H1 (cell line): ENCODE measurements at regions not wholly inside any gene's neighbourhood (a gene's known extent, or its start where the extent isn't known, plus 50 kb on each side); places are given as distances from the start of the nearest gene placed in this dataset.

ENCODE experiments used
- CTCF ChIA-PET: fragments of 300-600 bp; sonication (Branson Sonifier 250); formaldehyde crosslinking; loops from one replicate; lab custom pipeline; 2021; ENCODE audit not compliant: partially characterized antibody; lab: Charles Lee
- POLR2A ChIA-PET: fragments of 300-600 bp; sonication (Branson Sonifier 250); formaldehyde crosslinking; loops from one replicate; lab custom pipeline; 2021; ENCODE audit warnings: inconsistent platforms; ENCODE audit not compliant: partially characterized antibody; lab: Charles Lee
- DNase-seq, 2 experiments: peaks; one replicate each; pipeline versions ENCODE4 v3.0.0 to v3.0.0-alpha.2; 2010 to 2022; ENCODE audit warnings: low spot score in 2 of 2, low read depth in 1 of 2, mixed read lengths in 1 of 2
- FAIRE-seq: peaks from 2 replicates; lab custom pipeline; 2011; peaks lifted over from hg19 to GRCh38; lab: Jason Lieb, UNC
- H2AFZ ChIP-seq: 2 replicates; pipeline ENCODE4 v1.8.1; 2012; ENCODE audit warnings: low read length, inconsistent platforms
- H2AK5ac ChIP-seq: 2 replicates; pipeline ENCODE4 v1.6.1; 2013; ENCODE audit warnings: low read depth, low read length
- H2BK120ac ChIP-seq: replicated peaks from 2 replicates; pipeline ENCODE3; 2013; ENCODE audit warnings: low read depth, low read length, inconsistent platforms
- H2BK12ac ChIP-seq: 2 replicates; pipeline ENCODE4 v1.6.1; 2013; ENCODE audit warnings: low read depth, low read length
- H2BK15ac ChIP-seq: 2 replicates; pipeline ENCODE4 v1.6.1; 2013; ENCODE audit warnings: low read length
- H2BK20ac ChIP-seq: 2 replicates; pipeline ENCODE4 v1.6.1; 2013; ENCODE audit warnings: low read length
- H2BK5ac ChIP-seq: 2 replicates; pipeline ENCODE4 v1.6.1; 2013; ENCODE audit warnings: low read depth, low read length
- H3K14ac ChIP-seq: 2 replicates; pipeline ENCODE4 v1.6.1; 2013; ENCODE audit warnings: inconsistent platforms; ENCODE audit not compliant: insufficient read length
- H3K18ac ChIP-seq: 2 replicates; pipeline ENCODE4 v1.6.1; 2013; ENCODE audit warnings: low read length; ENCODE audit errors: extremely low read depth
- H3K23ac ChIP-seq: 2 replicates; pipeline ENCODE4 v1.6.1; 2013; ENCODE audit warnings: inconsistent platforms; ENCODE audit not compliant: insufficient read length
- H3K23me2 ChIP-seq: 2 replicates; pipeline ENCODE4 v1.6.1; 2013; ENCODE audit warnings: low read depth, low read length
- H3K27ac ChIP-seq: 2 replicates; pipeline ENCODE4 v1.6.1; 2011; ENCODE audit warnings: low read depth, low read length, inconsistent platforms
- H3K27me3 ChIP-seq, 4 experiments: replicated peaks in 1 of 4; 1 replicate in 1 of 4; 2 replicates in 3 of 4; pipeline versions ENCODE4 v1.6.1 to v1.8.1; 2011 to 2013; ENCODE audit warnings: low read length in 3 of 4, mild to moderate bottlenecking in 3 of 4, inconsistent platforms in 2 of 4, mixed read lengths in 2 of 4, moderate library complexity in 1 of 4; ENCODE audit not compliant: control insufficient read depth in 3 of 4, insufficient read depth in 3 of 4; ENCODE audit errors: extremely low read depth in 1 of 4
- H3K36me3 ChIP-seq, 4 experiments: 2 replicates each; pipeline versions ENCODE4 v1.6.1 to v1.8.1; 2011 to 2013; ENCODE audit warnings: mild to moderate bottlenecking in 4 of 4, low read length in 3 of 4, moderate library complexity in 2 of 4, control low read depth in 1 of 4, inconsistent platforms in 1 of 4; ENCODE audit not compliant: insufficient read depth in 4 of 4, control insufficient read depth in 2 of 4
- H3K4ac ChIP-seq: replicated peaks from 2 replicates; pipeline ENCODE3; 2013; ENCODE audit warnings: low read length, low read depth, mixed read lengths, inconsistent platforms; ENCODE audit not compliant: insufficient read length
- H3K4me1 ChIP-seq, 4 experiments: replicated peaks in 1 of 4; 1 replicate in 1 of 4; 2 replicates in 3 of 4; pipeline versions ENCODE4 v1.6.1 to v1.8.1; 2011 to 2013; ENCODE audit warnings: low read length in 3 of 4, inconsistent platforms in 2 of 4, mixed read lengths in 1 of 4; ENCODE audit not compliant: insufficient read depth in 4 of 4, control insufficient read depth in 3 of 4
- H3K4me2 ChIP-seq, 2 experiments: 2 replicates each; pipeline versions ENCODE4 v1.6.1 to v1.8.1; 2011 to 2013; ENCODE audit warnings: low read depth in 2 of 2, low read length in 2 of 2, control low read depth in 1 of 2, inconsistent platforms in 1 of 2, mild to moderate bottlenecking in 1 of 2; ENCODE audit not compliant: insufficient read depth in 1 of 2
- H3K4me3 ChIP-seq, 4 experiments: fragments of 200-600, 300-600 bp in 1 of 4; sonication (generic), shearing (Covaris generic), sonication (Bioruptor Twin) in 1 of 4; 2 replicates each; pipeline versions ENCODE4 v1.5.1 to v1.8.1; 2011 to 2016; ENCODE audit warnings: low read length in 4 of 4, low read depth in 3 of 4, control low read depth in 2 of 4, inconsistent platforms in 2 of 4, mild to moderate bottlenecking in 2 of 4, mixed read lengths in 1 of 4, moderate library complexity in 1 of 4; ENCODE audit not compliant: insufficient read depth in 2 of 4; ENCODE audit errors: extremely low read depth in 1 of 4
- H3K56ac ChIP-seq: replicated peaks from 2 replicates; pipeline ENCODE3; 2013; ENCODE audit warnings: low read depth, mild to moderate bottlenecking, mixed read lengths, low read length, inconsistent platforms; ENCODE audit not compliant: insufficient read length
- H3K79me1 ChIP-seq: 2 replicates; pipeline ENCODE4 v1.6.1; 2013; ENCODE audit warnings: low read depth, low read length, control low read depth
- H3K79me2 ChIP-seq, 2 experiments: 2 replicates each; pipeline versions ENCODE4 v1.6.1 to v1.8.1; 2012 to 2013; ENCODE audit warnings: low read length in 2 of 2, mild to moderate bottlenecking in 2 of 2, inconsistent platforms in 1 of 2; ENCODE audit not compliant: insufficient read depth in 2 of 2, control insufficient read depth in 1 of 2
- H3K9ac ChIP-seq, 4 experiments: replicated peaks in 1 of 4; 1 replicate in 1 of 4; 2 replicates in 3 of 4; pipeline versions ENCODE4 v1.6.1 to v1.8.1; 2011 to 2013; ENCODE audit warnings: low read depth in 3 of 4, low read length in 3 of 4, control low read depth in 2 of 4, mild to moderate bottlenecking in 2 of 4, moderate library complexity in 2 of 4, inconsistent platforms in 1 of 4; ENCODE audit errors: extremely low read depth in 1 of 4
- H3K9me3 ChIP-seq, 2 experiments: 2 replicates each; pipeline versions ENCODE4 v1.6.1 to v1.8.1; 2012 to 2013; ENCODE audit warnings: mild to moderate bottlenecking in 2 of 2, moderate library complexity in 2 of 2, control low read depth in 1 of 2, inconsistent platforms in 1 of 2, low read depth in 1 of 2, low read length in 1 of 2, mixed read lengths in 1 of 2; ENCODE audit not compliant: insufficient read depth in 2 of 2
- H4K20me1 ChIP-seq, 2 experiments: replicated peaks in 1 of 2; 2 replicates each; pipeline versions ENCODE3 to v1.8.1; 2011 to 2013; ENCODE audit warnings: inconsistent platforms in 2 of 2, low read length in 2 of 2, mild to moderate bottlenecking in 1 of 2; ENCODE audit not compliant: insufficient read depth in 2 of 2, control insufficient read depth in 1 of 2
- H4K5ac ChIP-seq: 2 replicates; pipeline ENCODE4 v1.6.1; 2013; ENCODE audit warnings: low read length, low read depth, mixed read lengths, inconsistent platforms; ENCODE audit not compliant: insufficient read length
- H4K8ac ChIP-seq: 2 replicates; pipeline ENCODE4 v1.8.0; 2013; ENCODE audit warnings: mild to moderate bottlenecking, moderate library complexity, low read length, inconsistent platforms; ENCODE audit not compliant: insufficient read depth; ENCODE audit errors: extremely low read depth
- H4K91ac ChIP-seq: replicated peaks from 2 replicates; pipeline ENCODE3; 2013; ENCODE audit warnings: low read length, mixed read lengths, inconsistent platforms; ENCODE audit not compliant: insufficient read length
- BACH1 ChIP-seq: IDR thresholded peaks from 2 replicates; pipeline ENCODE4 v1.6.1; 2012; ENCODE audit warnings: low read length, improper control_type of control experiment
- BRCA1 ChIP-seq: IDR thresholded peaks from 2 replicates; pipeline ENCODE4 v1.6.1; 2012; ENCODE audit warnings: low read depth, low read length, improper control_type of control experiment
- CHD1 ChIP-seq: IDR thresholded peaks from 2 replicates; pipeline ENCODE4 v1.6.1; 2012; ENCODE audit warnings: low read depth, low read length, improper control_type of control experiment
- CREB1 ChIP-seq: IDR thresholded peaks from 2 replicates; pipeline ENCODE4 v1.6.1; 2012; ENCODE audit warnings: inconsistent platforms
- FOSL1 ChIP-seq: IDR thresholded peaks from 2 replicates; pipeline ENCODE4 v1.6.1; 2011; ENCODE audit warnings: mild to moderate bottlenecking, low read depth, low read length, moderate library complexity; ENCODE audit not compliant: insufficient read depth
- KDM4A ChIP-seq: IDR thresholded peaks from one replicate; pipeline ENCODE4 v1.7.1; 2012; ENCODE audit warnings: low read depth, mild to moderate bottlenecking, moderate library complexity, low read length, inconsistent platforms; ENCODE audit not compliant: severe bottlenecking
- KDM5A ChIP-seq: fragments of 200-600 bp; IDR thresholded peaks from 2 replicates; pipeline ENCODE4 v1.7.1; 2012; ENCODE audit warnings: mild to moderate bottlenecking, low read length, inconsistent platforms, mixed read lengths
- POU5F1 ChIP-seq: IDR thresholded peaks from 2 replicates; pipeline ENCODE4 v1.6.1; 2011; ENCODE audit warnings: low read depth, mild to moderate bottlenecking, low read length, moderate library complexity
- RFX5 ChIP-seq: IDR thresholded peaks from 2 replicates; pipeline ENCODE4 v1.6.1; 2011; ENCODE audit warnings: low read depth, low read length, improper control_type of control experiment, borderline replicate concordance
- SIRT6 ChIP-seq: IDR thresholded peaks from one replicate; pipeline ENCODE4 v1.7.1; 2012; ENCODE audit warnings: low read length, inconsistent platforms
- SP1 ChIP-seq: IDR thresholded peaks from 2 replicates; pipeline ENCODE4 v1.6.1; 2011; ENCODE audit warnings: low read depth, low read length
- SP2 ChIP-seq: IDR thresholded peaks from 2 replicates; pipeline ENCODE4 v1.6.1; 2012; ENCODE audit warnings: mild to moderate bottlenecking, low read length, inconsistent platforms
- SRF ChIP-seq: IDR thresholded peaks from 2 replicates; pipeline ENCODE4 v1.6.1; 2011; ENCODE audit warnings: mild to moderate bottlenecking, low read depth, low read length, moderate library complexity
- TCF12 ChIP-seq: IDR thresholded peaks from 2 replicates; pipeline ENCODE4 v1.6.1; 2011; ENCODE audit warnings: low read depth, mild to moderate bottlenecking, low read length
- TEAD4 ChIP-seq: IDR thresholded peaks from 2 replicates; pipeline ENCODE4 v1.6.1; 2012; ENCODE audit warnings: low read depth, low read length, inconsistent platforms, mixed read lengths
- WGBS, 2 experiments: shearing (Covaris generic) in 1 of 2; methylation state at CpG; one replicate each; pipeline versions ENCODE4 v1.1.6 to v1.1.7; 2013 to 2015; ENCODE audit warnings: low lambda C conversion rate in 2 of 2, mixed read lengths in 2 of 2, inconsistent platforms in 1 of 2, low coverage in 1 of 2, missing lambda C conversion rate in 1 of 2; ENCODE audit not compliant: insufficient replicate concordance in 2 of 2, insufficient coverage in 1 of 2, insufficient read length in 1 of 2; ENCODE audit errors: extremely low coverage in 1 of 2, missing lambda C conversion rate in 1 of 2; 5-methylcytosine and 5-hydroxymethylcytosine counted together
- TF ChIP-seq, protein P1 (sequence below): IDR thresholded peaks from 2 replicates; pipeline ENCODE4 v1.6.1; 2012; ENCODE audit warnings: inconsistent platforms

DNA sequence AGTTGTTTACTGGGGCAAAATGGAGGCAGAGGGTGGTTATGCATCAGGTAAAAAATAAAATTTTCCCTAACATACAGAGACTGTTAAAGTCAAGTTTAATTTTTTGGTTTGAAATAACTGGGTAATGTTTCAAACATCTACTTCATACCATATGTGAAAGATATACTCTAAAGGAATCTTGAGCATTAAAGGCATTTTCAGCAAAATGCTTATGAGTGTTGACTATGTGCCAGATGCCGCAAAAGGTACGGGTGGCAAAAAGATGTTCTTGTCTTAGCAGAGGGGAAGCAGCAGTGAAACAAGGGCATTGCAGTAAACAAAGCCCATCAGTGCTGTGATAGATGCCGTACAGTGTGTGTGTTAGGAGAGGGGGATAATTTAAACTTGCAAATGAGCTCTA is 263.1 kb upstream of the ID2 start:
- Histone ChIP-seq H4K8ac (no peak overlapping the region), H2BK120ac (no peak overlapping the region), H2BK5ac (no peak overlapping the region), H3K27ac (no peak overlapping the region), H4K20me1 (no peaks in the 10 kb centered on the region), H2AK5ac (no peak overlapping the region), H2BK20ac (no peak overlapping the region), H4K91ac (no peak overlapping the region), H2AFZ (no peak overlapping the region), H3K23ac (no peak overlapping the region), H3K4me1 (no peaks in the 10 kb centered on the region), H4K5ac (no peak overlapping the region), H3K23me2 (no peaks in the 10 kb centered on the region), H3K56ac (no peak overlapping the region), H3K9ac (no peak overlapping the region), H3K4me3 (no peak overlapping the region), H3K14ac (no peak overlapping the region), H2BK12ac (no peak overlapping the region), H3K79me1 (no peaks in the 10 kb centered on the region), H3K4me2 (no peak overlapping the region), H3K9me3 (no peaks in the 10 kb centered on the region), H3K18ac (no peak overlapping the region), H3K4ac (no peak overlapping the region), H2BK15ac (no peak overlapping the region), H3K36me3 (no peaks in the 10 kb centered on the region), H3K27me3 (no peaks in the 10 kb centered on the region), H3K79me2 (no peaks in the 10 kb centered on the region)
- ChIA-PET CTCF (interaction anchor here (0.5 kb wide), 1 partner anchor 58 kb away, joined by 3 read pairs; no protein-coding TSS in a partner anchor), POLR2A (no interaction called here)
- TF ChIP-seq KDM4A (no peak), POU5F1 (no peak), TCF12 (no peak), SRF (no peak), TEAD4 (no peak), CHD1 (no peak), CREB1 (no peak), SP1 (no peak), BACH1 (no peak), BRCA1 (no peak), KDM5A (no peak), SP2 (no peak), SIRT6 (no peak), FOSL1 (no peak), RFX5 (no peak)
- TF ChIP-seq, protein P1, sequence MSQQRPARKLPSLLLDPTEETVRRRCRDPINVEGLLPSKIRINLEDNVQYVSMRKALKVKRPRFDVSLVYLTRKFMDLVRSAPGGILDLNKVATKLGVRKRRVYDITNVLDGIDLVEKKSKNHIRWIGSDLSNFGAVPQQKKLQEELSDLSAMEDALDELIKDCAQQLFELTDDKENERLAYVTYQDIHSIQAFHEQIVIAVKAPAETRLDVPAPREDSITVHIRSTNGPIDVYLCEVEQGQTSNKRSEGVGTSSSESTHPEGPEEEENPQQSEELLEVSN, result no peak
- no peak for FAIRE-seq
- 92% methylated on average over 3 of the region's 3 CpGs; no CpG with 5 or more reads in 1 of the 2 experiments for WGBS, 2 experiments
- DNase-seq, result no peak
